NCI-H460 (cell line): ENCODE measurements at regions not wholly inside any gene's neighbourhood (a gene's known extent, or its start where the extent isn't known, plus 50 kb on each side); places are given as distances from the start of the nearest gene placed in this dataset.
"Not testable (repeated sequence)": the region's sequence is repeated elsewhere in the genome, so short reads cannot be mapped to it uniquely, and the experiment has no call there.

Source experiments
- DNase-seq: peaks from one replicate; pipeline ENCODE4 v3.0.0-alpha.2; 2016; ENCODE audit warnings: low read depth; ENCODE audit errors: extremely low read depth

- DNase-seq: no peak
Observed at GRCh38 chr5:145585443-145586148, 249.5 kb downstream of the PRELID2 start.

GRCh38 chr5:145579301-145579700, 255.8 kb downstream of the PRELID2 start:
- no peak for DNase-seq

- DNase-seq: no peak
Observed at GRCh38 chr5:145574889-145575573, 260.1 kb downstream of the PRELID2 start.

GRCh38 chr5:145568581-145568980, 266.6 kb downstream of the PRELID2 start:
- DNase-seq: no peak

GRCh38 chr5:145562931-145563330, 272.2 kb downstream of the PRELID2 start:
- no peak for DNase-seq

GRCh38 chr5:145558288-145558687, 276.9 kb downstream of the PRELID2 start:
- DNase-seq: no peak

GRCh38 chr5:145557345-145557744, 277.8 kb downstream of the PRELID2 start:
- no peak for DNase-seq

GRCh38 chr5:145554399-145554798, 280.7 kb downstream of the PRELID2 start:
- no peak for DNase-seq

GRCh38 chr5:145553177-145553576, 282.0 kb downstream of the PRELID2 start:
- no peak for DNase-seq

- no peak for DNase-seq
Observed at GRCh38 chr5:145551714-145552113, 283.4 kb downstream of the PRELID2 start.

- DNase-seq: no peak
Observed at GRCh38 chr5:145548097-145548496, 287.0 kb downstream of the PRELID2 start.

- DNase-seq: no peak
Observed at GRCh38 chr5:145544401-145544800, 290.7 kb downstream of the PRELID2 start.

- DNase-seq: no peak
Observed at GRCh38 chr5:145543968-145544367, 291.2 kb downstream of the PRELID2 start.

GRCh38 chr5:145540375-145540774, 294.8 kb downstream of the PRELID2 start:
- no peak for DNase-seq

- no peak for DNase-seq
Observed at GRCh38 chr5:145539201-145539600, 295.9 kb downstream of the PRELID2 start.

- no peak for DNase-seq
Observed at GRCh38 chr5:145536133-145536532, 299.0 kb downstream of the PRELID2 start.

- no peak for DNase-seq
Observed at GRCh38 chr5:145531038-145531734, 304.0 kb downstream of the PRELID2 start.

- no peak for DNase-seq
Observed at GRCh38 chr5:145521523-145521922, 313.6 kb downstream of the PRELID2 start.

GRCh38 chr5:145521066-145521465, 314.1 kb downstream of the PRELID2 start:
- DNase-seq: no peak

- DNase-seq: no peak
Observed at GRCh38 chr5:145520335-145520734, 314.8 kb downstream of the PRELID2 start.

- not testable (repeated sequence) for DNase-seq
Observed at GRCh38 chr5:145517588-145517987, 317.6 kb downstream of the PRELID2 start.

- no peak for DNase-seq
Observed at GRCh38 chr5:145511351-145511750, 323.8 kb downstream of the PRELID2 start.
